ENCODE measurements at regions not wholly inside any gene's neighbourhood (a gene's known extent, or its start where the extent isn't known, plus 50 kb on each side); places are given as distances from the start of the nearest gene placed in this dataset.

DNA sequence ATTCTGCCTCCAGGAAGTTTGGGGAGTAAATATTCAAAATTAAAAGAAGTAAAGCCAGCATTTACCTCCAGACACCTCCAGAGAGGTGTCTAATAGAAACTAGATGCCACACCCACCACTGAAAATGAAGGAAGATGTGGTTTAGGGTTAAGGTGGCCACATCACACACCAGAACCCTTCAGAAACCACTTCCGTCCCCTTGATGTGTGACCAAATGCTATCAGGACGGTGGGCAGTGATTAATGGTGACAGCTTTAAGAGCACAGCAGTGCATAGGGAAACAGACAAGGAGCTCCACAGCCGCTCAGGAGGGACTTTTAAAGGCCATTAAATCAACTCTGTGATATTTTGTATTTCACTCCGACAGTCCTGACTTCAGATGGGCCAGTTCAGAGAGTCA lies 295.2 kb downstream of the BRINP1 start:
- TF ChIP-seq CTCF (IDR thresholded peaks at IDR 0.05) (no peak), POLR2AphosphoS5 (IDR thresholded peaks at IDR 0.05; ENCODE audit: low read depth, low read length) (no peak), REST (IDR thresholded peaks at IDR 0.05; ENCODE audit: insufficient read depth in 1 of 2, low read depth in 2 of 2, low read length in 1 of 2) (no peak), SIN3A (IDR thresholded peaks at IDR 0.05; ENCODE audit: borderline replicate concordance, insufficient read depth, low read depth, low read length) (no peak)

Measured in Panc1 (cell line).